ENCODE measurements at regions not wholly inside any gene's neighbourhood (a gene's known extent, or its start where the extent isn't known, plus 50 kb on each side); places are given as distances from the start of the nearest gene placed in this dataset.

DNA sequence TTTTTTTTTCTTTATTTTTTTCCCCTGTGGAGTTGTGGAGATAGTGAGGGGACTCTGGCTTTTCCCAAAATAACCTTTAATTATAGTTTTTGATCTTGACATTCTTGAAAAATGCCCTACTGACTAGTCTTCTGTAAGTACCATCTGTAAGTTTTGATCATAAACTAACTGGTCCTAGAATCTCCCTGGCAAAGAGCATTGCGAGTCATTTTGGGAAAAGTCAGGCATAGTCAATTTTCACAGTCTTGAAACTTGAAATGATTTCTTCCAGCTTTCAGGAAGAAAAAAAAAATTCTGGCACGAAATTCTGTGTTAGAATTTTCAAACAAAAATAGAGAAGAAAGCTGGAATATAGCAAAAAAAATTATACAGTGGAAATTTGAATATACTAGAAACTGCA lies 181.2 kb upstream of the SNX7 start:
- Histone ChIP-seq H3K4me2 (ENCODE audit: low read length) (no peak overlapping the region), H3K9ac (ENCODE audit: low read depth, low read length) (no peak overlapping the region), H3K9me3 (replicated peaks; ENCODE audit: low read length) (no peaks in the 10 kb centered on the region), H3K36me3 (ENCODE audit: insufficient read depth, low read length) (no peaks in the 10 kb centered on the region), H3K4me1 (ENCODE audit: control insufficient read depth, insufficient read depth, low read length) (peaks cover 14% of the 10 kb centered on the region), H3K4me3 (ENCODE audit: low read length) (no peak overlapping the region), H3K27me3 (ENCODE audit: control insufficient read depth, insufficient read depth, low read length) (no peaks in the 10 kb centered on the region)

DNA sequence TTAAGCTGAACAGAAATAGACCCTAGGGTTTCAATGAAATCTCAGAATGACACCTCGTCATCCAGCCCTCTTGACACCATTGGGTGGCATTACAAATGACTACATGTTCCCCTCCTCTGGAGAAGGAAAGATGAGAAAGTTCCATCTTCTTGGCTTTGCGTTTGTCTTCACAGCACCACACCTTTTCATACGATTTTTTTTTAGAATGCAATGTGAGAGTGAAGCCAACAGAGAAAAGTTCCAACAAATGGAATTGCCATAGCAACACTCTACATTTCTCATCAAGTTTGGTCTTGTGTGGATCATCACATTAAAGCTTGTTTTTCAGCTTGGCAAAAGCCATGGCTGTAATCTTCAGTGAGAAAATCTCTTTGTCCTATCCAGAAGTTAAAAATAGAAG lies 183.4 kb upstream of the SNX7 start:
- Histone ChIP-seq H3K36me3 (ENCODE audit: insufficient read depth, low read length) (no peaks in the 10 kb centered on the region), H3K4me3 (ENCODE audit: low read length) (no peak overlapping the region), H3K4me2 (ENCODE audit: low read length) (no peak overlapping the region), H3K9ac (ENCODE audit: low read depth, low read length) (no peak overlapping the region), H3K9me3 (replicated peaks; ENCODE audit: low read length) (no peaks in the 10 kb centered on the region), H3K4me1 (ENCODE audit: control insufficient read depth, insufficient read depth, low read length) (peaks cover 14% of the 10 kb centered on the region), H3K27me3 (ENCODE audit: control insufficient read depth, insufficient read depth, low read length) (no peaks in the 10 kb centered on the region)

DNA sequence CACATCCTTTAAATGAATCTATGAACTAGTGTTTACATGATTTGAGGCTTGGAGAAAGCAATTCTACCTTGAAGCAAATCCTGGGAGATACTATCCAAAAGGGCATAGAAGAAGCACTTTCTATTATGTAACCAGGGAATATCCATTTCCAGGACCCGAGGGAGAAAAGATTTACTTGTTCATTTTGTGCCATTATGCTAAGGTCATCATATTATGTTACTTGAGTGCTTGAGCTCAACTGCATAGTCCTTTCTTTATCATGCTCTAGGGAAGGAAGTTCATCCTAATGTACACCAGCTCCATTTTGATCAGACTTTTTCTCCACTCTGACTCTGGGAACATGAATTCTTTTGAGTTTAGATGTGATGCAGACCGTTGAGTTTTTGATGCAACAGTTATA lies 188.6 kb upstream of the SNX7 start:
- no peaks in the 10 kb centered on the region for H3K9me3 ChIP-seq (replicated peaks; ENCODE audit: low read length)
- no peak overlapping the region for H3K9ac ChIP-seq (ENCODE audit: low read depth, low read length)
- no peak overlapping the region for H3K4me2 ChIP-seq (ENCODE audit: low read length)
- H3K4me3 ChIP-seq (ENCODE audit: low read length) = no peak overlapping the region
- no peaks in the 10 kb centered on the region for H3K36me3 ChIP-seq (ENCODE audit: insufficient read depth, low read length)
- no peaks in the 10 kb centered on the region for H3K4me1 ChIP-seq (ENCODE audit: control insufficient read depth, insufficient read depth, low read length)
- no peaks in the 10 kb centered on the region for H3K27me3 ChIP-seq (ENCODE audit: control insufficient read depth, insufficient read depth, low read length)

DNA sequence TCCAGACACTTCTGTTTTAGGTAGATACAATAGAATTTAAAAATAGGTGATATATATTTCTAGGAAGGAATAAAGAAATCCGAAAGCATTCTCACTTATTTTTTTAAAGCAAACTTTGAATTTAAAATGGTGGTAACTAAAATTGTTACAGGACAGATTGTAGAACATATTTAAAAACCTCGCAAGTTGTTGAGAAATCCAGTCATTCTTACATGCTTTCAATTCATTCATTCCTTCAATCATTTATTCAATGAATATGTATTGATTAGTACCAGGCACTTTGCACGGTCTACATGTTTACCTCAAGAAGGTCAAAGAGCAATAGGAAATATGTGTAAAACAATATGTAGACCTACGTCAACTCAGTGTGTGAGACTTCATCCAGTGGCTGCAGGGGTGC lies 189.9 kb upstream of the SNX7 start:
- H3K9ac ChIP-seq (ENCODE audit: low read depth, low read length) = no peak overlapping the region
- H3K4me2 ChIP-seq (ENCODE audit: low read length) = no peak overlapping the region
- H3K9me3 ChIP-seq (replicated peaks; ENCODE audit: low read length) = no peaks in the 10 kb centered on the region
- H3K36me3 ChIP-seq (ENCODE audit: insufficient read depth, low read length) = no peaks in the 10 kb centered on the region
- peaks cover 7% of the 10 kb centered on the region for H3K4me1 ChIP-seq (ENCODE audit: control insufficient read depth, insufficient read depth, low read length)
- no peaks in the 10 kb centered on the region for H3K27me3 ChIP-seq (ENCODE audit: control insufficient read depth, insufficient read depth, low read length)
- H3K4me3 ChIP-seq (ENCODE audit: low read length) = no peak overlapping the region

DNA sequence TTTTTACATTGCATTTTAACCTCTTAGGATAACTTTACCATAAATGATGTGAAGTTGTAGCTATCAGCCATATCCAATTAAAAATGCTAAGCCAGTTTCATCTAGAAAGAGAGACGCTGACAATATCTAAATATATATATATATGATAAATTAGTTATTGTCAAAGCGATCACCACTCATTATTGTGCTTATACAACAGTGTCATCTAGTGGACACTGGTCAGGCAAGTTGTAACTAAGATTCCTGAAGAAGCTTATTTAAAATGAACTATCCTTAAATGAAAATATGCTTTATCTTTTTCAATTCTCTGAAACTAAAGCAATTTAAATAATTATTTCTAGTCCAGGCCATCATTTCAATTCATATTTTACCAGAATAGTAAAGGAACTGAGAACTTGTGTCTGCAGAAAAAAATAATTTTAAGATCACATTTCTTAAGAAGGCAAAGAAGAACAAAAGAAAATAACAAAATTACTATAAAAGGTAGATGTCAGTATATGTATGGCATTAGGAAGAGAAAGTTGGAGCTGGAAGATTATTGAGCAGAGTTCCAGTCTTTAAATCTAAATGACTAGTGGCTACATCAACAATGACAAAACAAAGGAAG lies 193.3 kb upstream of the SNX7 start:
- Histone ChIP-seq H3K9ac (ENCODE audit: low read depth, low read length) (peak overlapping the region; percentile 71), H3K9me3 (replicated peaks; ENCODE audit: low read length) (no peaks in the 10 kb centered on the region), H3K27me3 (ENCODE audit: control insufficient read depth, insufficient read depth, low read length) (no peaks in the 10 kb centered on the region), H3K4me2 (ENCODE audit: low read length) (peak overlapping the region; percentile 64), H3K36me3 (ENCODE audit: insufficient read depth, low read length) (no peaks in the 10 kb centered on the region), H3K4me1 (ENCODE audit: control insufficient read depth, insufficient read depth, low read length) (peaks cover 7% of the 10 kb centered on the region), H3K4me3 (ENCODE audit: low read length) (no peak overlapping the region)

DNA sequence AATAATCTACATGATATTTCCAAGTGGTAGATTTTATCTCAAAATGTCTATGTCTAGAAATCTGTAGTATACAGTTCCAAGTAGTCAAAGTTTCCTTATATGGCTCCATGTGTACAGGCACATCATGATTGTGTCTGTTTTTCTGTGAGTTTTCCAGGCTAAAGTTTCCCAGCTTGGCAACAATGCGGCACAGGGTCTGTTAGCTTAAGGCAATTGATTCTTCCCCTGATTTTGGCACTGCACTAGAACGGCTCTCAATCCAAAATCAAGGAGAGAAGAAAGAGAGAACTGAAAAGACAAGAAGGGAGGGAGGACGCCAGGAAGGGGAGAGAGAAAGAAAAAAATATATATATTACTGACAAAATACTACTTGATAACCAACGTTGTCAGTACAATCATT lies 193.9 kb upstream of the SNX7 start:
- Histone ChIP-seq H3K4me1 (ENCODE audit: control insufficient read depth, insufficient read depth, low read length) (peaks cover 7% of the 10 kb centered on the region), H3K4me2 (ENCODE audit: low read length) (peak overlapping the region; percentile 64), H3K4me3 (ENCODE audit: low read length) (no peak overlapping the region), H3K9ac (ENCODE audit: low read depth, low read length) (peak overlapping the region; percentile 71), H3K9me3 (replicated peaks; ENCODE audit: low read length) (no peaks in the 10 kb centered on the region), H3K36me3 (ENCODE audit: insufficient read depth, low read length) (no peaks in the 10 kb centered on the region), H3K27me3 (ENCODE audit: control insufficient read depth, insufficient read depth, low read length) (no peaks in the 10 kb centered on the region)

DNA sequence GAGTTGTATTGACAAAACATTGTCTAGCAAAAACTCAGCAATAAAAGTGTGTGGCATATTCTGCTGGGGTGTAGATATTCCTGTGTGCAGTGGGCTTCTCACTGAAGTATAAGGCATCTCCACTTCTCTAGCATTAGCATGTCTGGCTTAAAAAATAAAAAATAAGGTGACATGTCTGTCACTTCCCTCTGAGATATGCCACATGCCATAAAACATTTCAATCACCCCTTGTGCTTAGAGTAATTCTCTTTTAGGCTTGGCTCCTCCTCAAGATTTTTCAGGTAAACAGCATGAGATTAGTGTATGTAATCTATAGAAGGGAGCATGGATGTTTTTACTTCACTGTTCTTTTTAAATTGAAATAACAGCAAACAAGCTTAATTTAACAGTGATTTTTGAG lies 194.4 kb upstream of the SNX7 start:
- Histone ChIP-seq H3K4me2 (ENCODE audit: low read length) (no peak overlapping the region), H3K4me3 (ENCODE audit: low read length) (no peak overlapping the region), H3K36me3 (ENCODE audit: insufficient read depth, low read length) (no peaks in the 10 kb centered on the region), H3K9ac (ENCODE audit: low read depth, low read length) (peak overlapping the region; percentile 71), H3K4me1 (ENCODE audit: control insufficient read depth, insufficient read depth, low read length) (peaks cover 7% of the 10 kb centered on the region), H3K9me3 (replicated peaks; ENCODE audit: low read length) (no peaks in the 10 kb centered on the region), H3K27me3 (ENCODE audit: control insufficient read depth, insufficient read depth, low read length) (no peaks in the 10 kb centered on the region)

DNA sequence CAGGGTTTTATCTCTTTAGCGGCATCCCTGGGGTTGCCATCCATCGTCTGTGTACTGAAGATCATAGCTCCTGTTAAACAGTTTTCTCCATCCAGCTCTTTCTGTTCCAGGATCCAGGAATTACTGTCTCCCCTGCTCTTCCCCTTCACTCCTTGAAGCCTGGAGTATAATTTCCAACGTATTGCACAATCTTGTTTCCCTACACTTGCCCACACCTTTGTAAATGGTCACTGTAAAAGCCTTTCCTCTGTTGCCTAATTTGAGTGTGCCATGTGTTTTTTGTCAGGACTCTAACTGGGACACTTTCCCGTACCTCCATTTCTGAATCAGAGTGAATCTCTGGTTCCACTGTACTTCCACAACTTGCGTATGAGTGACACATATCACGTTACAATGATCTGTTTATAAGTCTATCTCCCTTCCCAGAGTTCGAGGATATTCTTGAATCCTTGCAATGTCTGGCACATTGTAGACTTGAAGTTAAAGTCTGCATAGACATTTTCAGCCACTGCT lies 199.6 kb upstream of the SNX7 start:
- no peaks in the 10 kb centered on the region for H3K27me3 ChIP-seq (ENCODE audit: control insufficient read depth, insufficient read depth, low read length)
- H3K9ac ChIP-seq (ENCODE audit: low read depth, low read length) = no peak overlapping the region
- no peaks in the 10 kb centered on the region for H3K4me1 ChIP-seq (ENCODE audit: control insufficient read depth, insufficient read depth, low read length)
- H3K36me3 ChIP-seq (ENCODE audit: insufficient read depth, low read length) = no peaks in the 10 kb centered on the region
- no peak overlapping the region for H3K4me2 ChIP-seq (ENCODE audit: low read length)
- no peaks in the 10 kb centered on the region for H3K9me3 ChIP-seq (replicated peaks; ENCODE audit: low read length)
- H3K4me3 ChIP-seq (ENCODE audit: low read length) = no peak overlapping the region

DNA sequence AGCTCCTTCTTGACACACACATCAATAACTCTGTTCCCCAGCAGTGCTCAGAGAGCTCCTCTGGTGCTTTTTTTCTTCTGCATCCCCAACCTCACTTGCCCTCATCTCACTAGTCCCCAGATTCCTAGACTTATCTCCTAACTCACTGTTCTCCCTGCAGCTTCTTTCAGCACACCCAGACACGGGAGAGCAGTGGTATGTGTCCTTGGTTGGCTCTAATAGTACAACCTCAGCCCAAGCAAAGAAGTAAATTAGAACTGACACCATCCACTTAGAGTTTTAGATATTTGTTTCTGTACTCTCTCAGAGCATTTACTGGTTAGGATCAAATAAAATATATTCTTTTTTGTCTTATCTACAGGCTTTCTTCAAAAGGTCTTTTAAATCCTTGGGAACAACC lies 201.4 kb upstream of the SNX7 start:
- Histone ChIP-seq H3K4me1 (ENCODE audit: control insufficient read depth, insufficient read depth, low read length) (no peaks in the 10 kb centered on the region), H3K4me2 (ENCODE audit: low read length) (no peak overlapping the region), H3K27me3 (ENCODE audit: control insufficient read depth, insufficient read depth, low read length) (no peaks in the 10 kb centered on the region), H3K9ac (ENCODE audit: low read depth, low read length) (no peak overlapping the region), H3K36me3 (ENCODE audit: insufficient read depth, low read length) (no peaks in the 10 kb centered on the region), H3K4me3 (ENCODE audit: low read length) (no peak overlapping the region), H3K9me3 (replicated peaks; ENCODE audit: low read length) (no peaks in the 10 kb centered on the region)

DNA sequence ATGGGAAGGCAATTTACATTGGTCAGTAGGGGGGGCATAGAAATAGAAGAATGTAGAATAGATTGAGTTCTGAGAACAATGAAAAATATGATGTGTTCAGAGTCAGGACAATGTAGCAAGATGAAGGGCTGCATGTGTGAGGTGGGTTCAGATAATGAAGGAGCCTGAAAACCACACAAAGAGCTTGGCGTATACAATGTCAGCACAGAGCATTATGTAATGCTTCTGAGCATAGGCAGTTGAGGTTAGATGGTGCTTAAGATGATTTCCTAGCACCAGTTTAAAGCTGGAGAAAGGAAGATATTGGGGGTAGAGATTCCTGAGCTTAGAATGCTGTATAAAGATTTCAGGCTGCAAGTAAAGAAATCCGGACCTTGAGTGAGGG lies 202.0 kb upstream of the SNX7 start:
- Histone ChIP-seq H3K36me3 (ENCODE audit: insufficient read depth, low read length) (no peaks in the 10 kb centered on the region), H3K9ac (ENCODE audit: low read depth, low read length) (no peak overlapping the region), H3K4me1 (ENCODE audit: control insufficient read depth, insufficient read depth, low read length) (no peaks in the 10 kb centered on the region), H3K4me3 (ENCODE audit: low read length) (no peak overlapping the region), H3K9me3 (replicated peaks; ENCODE audit: low read length) (no peaks in the 10 kb centered on the region), H3K27me3 (ENCODE audit: control insufficient read depth, insufficient read depth, low read length) (no peaks in the 10 kb centered on the region), H3K4me2 (ENCODE audit: low read length) (no peak overlapping the region)

DNA sequence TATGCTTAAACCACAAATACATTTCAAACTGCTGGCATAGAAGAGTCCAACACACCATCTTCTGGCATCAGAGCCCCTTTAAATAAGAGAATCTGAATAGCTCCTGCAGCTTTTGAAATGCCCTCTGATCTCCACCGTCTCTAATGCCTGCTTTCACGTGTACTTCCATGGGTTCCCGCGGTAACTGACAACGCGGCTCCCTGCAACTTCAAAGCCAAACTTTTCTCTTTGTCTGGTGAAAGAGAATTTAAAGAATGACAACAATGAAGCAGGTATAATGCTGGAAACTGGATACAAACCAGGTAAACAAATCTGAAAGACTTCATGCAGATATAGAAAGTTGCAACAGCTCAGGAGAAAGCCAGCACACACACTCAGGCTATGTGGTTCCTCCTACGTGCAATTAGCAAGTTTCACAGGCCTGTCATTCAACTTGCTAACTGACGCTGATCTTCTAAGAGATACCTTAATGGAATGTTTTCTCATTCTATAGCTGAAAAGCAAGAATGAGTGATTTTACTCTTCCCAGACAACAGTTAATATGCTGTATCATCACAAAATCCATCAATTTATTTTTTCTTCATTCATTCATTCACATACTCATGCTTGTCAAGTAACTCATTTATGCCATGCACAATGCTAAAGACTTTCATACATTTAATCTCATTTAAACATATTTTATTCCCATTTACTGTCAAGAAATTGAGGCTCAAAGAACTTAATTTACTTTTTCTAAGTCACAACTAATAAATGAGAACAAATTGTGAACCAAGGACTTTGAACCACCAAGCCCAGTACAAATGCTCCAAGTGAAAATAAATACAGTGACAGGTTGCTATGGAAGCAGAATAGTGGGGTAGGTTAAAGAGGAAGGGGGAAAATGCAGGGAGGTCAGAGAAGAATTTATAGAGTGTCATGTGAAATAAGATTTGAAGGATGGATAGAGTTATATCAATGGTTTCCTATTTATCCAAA lies 202.7 kb upstream of the SNX7 start:
- H3K4me2 ChIP-seq (ENCODE audit: low read length) = no peak overlapping the region
- H3K4me3 ChIP-seq (ENCODE audit: low read length) = no peak overlapping the region
- H3K9ac ChIP-seq (ENCODE audit: low read depth, low read length) = no peak overlapping the region
- no peaks in the 10 kb centered on the region for H3K9me3 ChIP-seq (replicated peaks; ENCODE audit: low read length)
- H3K4me1 ChIP-seq (ENCODE audit: control insufficient read depth, insufficient read depth, low read length) = no peaks in the 10 kb centered on the region
- H3K27me3 ChIP-seq (ENCODE audit: control insufficient read depth, insufficient read depth, low read length) = no peaks in the 10 kb centered on the region
- H3K36me3 ChIP-seq (ENCODE audit: insufficient read depth, low read length) = no peaks in the 10 kb centered on the region
